Liver (tissue), 3 donors: ENCODE measurements at regions not wholly inside any gene's neighbourhood (a gene's known extent, or its start where the extent isn't known, plus 50 kb on each side); places are given as distances from the start of the nearest gene placed in this dataset.

ENCODE experiments used
- ATF3 ChIP-seq: IDR thresholded peaks from 2 replicates; pipeline ENCODE4 v1.6.1; 2016; ENCODE audit warnings: antibody characterized with exemption
- CTCF ChIP-seq: fragments of 150-350 bp; IDR thresholded peaks from 2 replicates; pipeline ENCODE4 v1.5.1; 2017; ENCODE audit warnings: improper control_type of control experiment, low read depth, low read length; ENCODE audit not compliant: missing input control
- GABPA ChIP-seq, 2 donors: IDR thresholded peaks in 1 of 2; conservative IDR thresholded peaks in 1 of 2; 2 replicates each; pipeline ENCODE4 v1.6.1; 2016; ENCODE audit warnings: antibody characterized with exemption in 2 of 2, mild to moderate bottlenecking in 1 of 2, moderate library complexity in 1 of 2
- JUND ChIP-seq, 2 donors: IDR thresholded peaks; 2 replicates each; pipeline ENCODE4 v1.6.1; 2016; ENCODE audit warnings: antibody characterized with exemption in 2 of 2
- SP1 ChIP-seq: IDR thresholded peaks from 2 replicates; pipeline ENCODE4 v1.6.1; 2018; ENCODE audit warnings: antibody characterized with exemption, mild to moderate bottlenecking
- donor health status: healthy.
- donor health status: healthy.

GRCh38 chr4:178738026-178738425, 1295.8 kb upstream of the AGA start:
- TF ChIP-seq CTCF = no peak
- no peak for TF ChIP-seq JUND (IDR thresholded peaks at IDR 0.05)
- no peak for TF ChIP-seq GABPA (IDR thresholded peaks at IDR 0.05 in 1 of 2, conservative IDR thresholded peaks at IDR 0.05 in 1 of 2)
- no peak for TF ChIP-seq SP1
- TF ChIP-seq ATF3 = no peak
